ENCODE measurements at regions not wholly inside any gene's neighbourhood (a gene's known extent, or its start where the extent isn't known, plus 50 kb on each side); places are given as distances from the start of the nearest gene placed in this dataset.

- no peak for TF ChIP-seq TAF1 (IDR thresholded peaks at IDR 0.05; ENCODE audit: low read depth)
- TF ChIP-seq REST (IDR thresholded peaks at IDR 0.05; ENCODE audit: borderline replicate concordance) = no peak
- Histone ChIP-seq H3K9me2 (ENCODE audit: insufficient read depth, low read length) (no peaks in the 10 kb centered on the region), H3K4me3 (ENCODE audit: low read length) (no peak overlapping the region), H3K79me2 (replicated peaks; ENCODE audit: insufficient read depth, low read length) (no peaks in the 10 kb centered on the region), H3K27ac (ENCODE audit: low read length) (no peak overlapping the region), H3K27me3 (ENCODE audit: insufficient read depth, low read depth, low read length) (no peaks in the 10 kb centered on the region), H2AFZ (ENCODE audit: low read depth, low read length) (no peak overlapping the region), H3K9me3 (ENCODE audit: low read length) (no peaks in the 10 kb centered on the region), H3K9ac (ENCODE audit: low read length) (no peak overlapping the region), H4K20me1 (ENCODE audit: insufficient read depth) (no peaks in the 10 kb centered on the region), H3F3A (ENCODE audit: insufficient read depth, low read length, poor library complexity, severe bottlenecking) (no peaks in the 10 kb centered on the region), H3K36me3 (ENCODE audit: insufficient read depth, low read length) (no peaks in the 10 kb centered on the region), H3K4me2 (ENCODE audit: low read length) (no peak overlapping the region)
Observed at GRCh38 chr1:164443836-164444235, 115.1 kb upstream of the PBX1 start.

GRCh38 chr1:164446020-164446419 is 113.0 kb upstream of the PBX1 start:
- Histone ChIP-seq H3K9me3 (ENCODE audit: low read length) (no peaks in the 10 kb centered on the region), H3K27ac (ENCODE audit: low read length) (no peak overlapping the region), H3K79me2 (replicated peaks; ENCODE audit: insufficient read depth, low read length) (no peaks in the 10 kb centered on the region), H3K27me3 (ENCODE audit: insufficient read depth, low read depth, low read length) (no peaks in the 10 kb centered on the region), H4K20me1 (ENCODE audit: insufficient read depth) (no peaks in the 10 kb centered on the region), H3K36me3 (ENCODE audit: insufficient read depth, low read length) (no peaks in the 10 kb centered on the region), H3K9ac (ENCODE audit: low read length) (no peak overlapping the region), H3K4me3 (ENCODE audit: low read length) (no peak overlapping the region), H3F3A (ENCODE audit: insufficient read depth, low read length, poor library complexity, severe bottlenecking) (no peaks in the 10 kb centered on the region), H3K4me2 (ENCODE audit: low read length) (no peak overlapping the region), H3K9me2 (ENCODE audit: insufficient read depth, low read length) (no peaks in the 10 kb centered on the region), H2AFZ (ENCODE audit: low read depth, low read length) (no peak overlapping the region)
- no peak for TF ChIP-seq TAF1 (IDR thresholded peaks at IDR 0.05; ENCODE audit: low read depth)
- TF ChIP-seq EP300 (conservative IDR thresholded peaks at IDR 0.05; ENCODE audit: poor library complexity, severe bottlenecking) = no peak
- no peak for TF ChIP-seq EZH2 (IDR thresholded peaks at IDR 0.05; ENCODE audit: borderline replicate concordance, insufficient read depth, low read length, poor library complexity, severe bottlenecking)
- TF ChIP-seq RAD21 (conservative IDR thresholded peaks at IDR 0.05) = no peak
- TF ChIP-seq POLR2AphosphoS5 (IDR thresholded peaks at IDR 0.05) = no peak
- TF ChIP-seq MXI1 (conservative IDR thresholded peaks at IDR 0.05; ENCODE audit: poor library complexity, severe bottlenecking) = no peak
- TF ChIP-seq CTCF (IDR thresholded peaks at IDR 0.05; ENCODE audit: poor library complexity, severe bottlenecking) = no peak
- no peak for TF ChIP-seq SMC3 (conservative IDR thresholded peaks at IDR 0.05; ENCODE audit: poor library complexity)
- TF ChIP-seq REST (IDR thresholded peaks at IDR 0.05; ENCODE audit: borderline replicate concordance) = no peak

Measured in neural cell (in vitro differentiated cells).